OCI-LY7 (cell line): ENCODE measurements at regions not wholly inside any gene's neighbourhood (a gene's known extent, or its start where the extent isn't known, plus 50 kb on each side); places are given as distances from the start of the nearest gene placed in this dataset.

ENCODE experiments used
- BruUV-seq: library from RNA; stranded (reverse); fragments of 400-500 nt; replicated peaks from 2 replicates; lab custom pipeline; 2021; lab: Mats Ljungman, UMichigan
- CTCF ChIA-PET: fragments of 300-600 bp; sonication (Branson Sonifier 250); formaldehyde crosslinking; loops from one replicate; lab custom pipeline; 2022; ENCODE audit warnings: antibody characterized with exemption; ENCODE audit not compliant: unreplicated experiment; lab: Charles Lee
- POLR2A ChIA-PET: fragments of 300-600 bp; sonication (Branson Sonifier 250); formaldehyde crosslinking; loops from one replicate; lab custom pipeline; 2022; ENCODE audit warnings: antibody characterized with exemption; lab: Charles Lee
- DNase-seq: peaks from one replicate; pipeline ENCODE4 v3.0.0-alpha.2; 2015; ENCODE audit warnings: low spot score
- H2AFZ ChIP-seq: fragments of 200-600 bp; sonication (generic), shearing (Covaris generic); 2 replicates; pipeline ENCODE4 v1.6.1; 2014; ENCODE audit warnings: mild to moderate bottlenecking, antibody characterized with exemption, low read length, moderate library complexity
- H3K27ac ChIP-seq: fragments of 200-600 bp; sonication (generic); 2 replicates; pipeline ENCODE4 v1.5.1; 2014; ENCODE audit warnings: mixed run types, low read depth, mild to moderate bottlenecking, moderate library complexity, low read length, inconsistent platforms; ENCODE audit not compliant: poor library complexity, severe bottlenecking
- H3K36me3 ChIP-seq: fragments of 200-600 bp; sonication (generic); 2 replicates; pipeline ENCODE4 v1.6.1; 2014; ENCODE audit warnings: mild to moderate bottlenecking, antibody characterized with exemption, low read length, moderate library complexity, mixed read lengths; ENCODE audit not compliant: insufficient read depth
- H3K4me1 ChIP-seq: fragments of 200-600 bp; sonication (generic); 2 replicates; pipeline ENCODE4 v1.5.1; 2014; ENCODE audit warnings: mild to moderate bottlenecking, low read length; ENCODE audit not compliant: insufficient read depth, poor library complexity, severe bottlenecking
- H3K4me2 ChIP-seq: fragments of 200-600 bp; sonication (generic); 2 replicates; pipeline ENCODE4 v1.6.1; 2014; ENCODE audit warnings: mild to moderate bottlenecking, low read length
- H3K4me3 ChIP-seq: fragments of 200-600 bp; sonication (generic); 2 replicates; pipeline ENCODE4 v1.5.1; 2014; ENCODE audit warnings: mild to moderate bottlenecking, low read depth, low read length; ENCODE audit not compliant: poor library complexity, severe bottlenecking
- H3K79me2 ChIP-seq: fragments of 200-600 bp; sonication (generic); 2 replicates; pipeline ENCODE4 v1.6.1; 2016; ENCODE audit warnings: low read depth, mild to moderate bottlenecking, low read length, moderate library complexity, mixed read lengths; ENCODE audit not compliant: insufficient read depth
- H3K9me2 ChIP-seq: fragments of 200-600 bp; sonication (generic); 2 replicates; pipeline ENCODE4 v1.6.1; 2016; ENCODE audit warnings: mild to moderate bottlenecking, low read length, mixed read lengths; ENCODE audit not compliant: insufficient read depth
- H3K9me3 ChIP-seq: fragments of 200-600 bp; sonication (generic); 2 replicates; pipeline ENCODE4 v1.6.1; 2014; ENCODE audit warnings: mild to moderate bottlenecking, mixed run types, low read length, mixed read lengths
- H4K20me1 ChIP-seq: fragments of 200-600 bp; sonication (generic); 2 replicates; pipeline ENCODE4 v1.6.1; 2014; ENCODE audit warnings: mild to moderate bottlenecking, antibody characterized with exemption, low read length, moderate library complexity, mixed read lengths; ENCODE audit not compliant: insufficient read depth
- EZH2phosphoT487 ChIP-seq: fragments of 200-600 bp; sonication (generic); IDR thresholded peaks from 2 replicates; pipeline ENCODE4 v1.6.1; 2018; ENCODE audit warnings: low read depth, borderline replicate concordance, mild to moderate bottlenecking, mixed run types, antibody characterized with exemption, low read length, moderate library complexity, mixed read lengths
- intact Hi-C: fragments of 100-400 bp; cut with micrococcal nuclease; formaldehyde crosslinking; loops from one replicate; pipeline ENCODE4 v1.10.0; 2022; ENCODE audit not compliant: unreplicated experiment
- TF ChIP-seq, protein P1 (sequence below): fragments of 200-600 bp; sonication (generic); conservative IDR thresholded peaks from 2 replicates; pipeline ENCODE4 v1.5.1; 2014; ENCODE audit warnings: mild to moderate bottlenecking, antibody characterized with exemption, low read length, moderate library complexity, mixed read lengths

DNA sequence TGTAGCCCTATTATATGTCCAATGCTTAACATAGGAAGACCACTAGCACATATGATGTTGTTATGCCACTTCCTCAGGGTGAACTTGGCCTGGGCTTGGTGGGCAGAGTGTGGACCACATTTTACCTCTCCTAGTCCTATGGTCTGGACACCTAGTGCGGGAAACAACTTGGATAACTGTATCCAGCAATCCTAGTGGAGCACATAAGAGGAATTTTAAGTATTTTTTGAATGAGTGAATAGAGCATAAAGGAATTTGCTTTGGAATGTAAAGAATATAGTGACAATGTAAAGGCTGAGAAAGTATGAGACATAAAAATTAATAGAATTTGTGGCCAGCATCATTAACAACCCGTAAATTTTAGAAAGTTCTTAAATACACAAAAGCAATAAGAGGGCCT lies 528.9 kb downstream of the IGSF11 start:
- TF ChIP-seq EZH2phosphoT487 = no peak
- TF ChIP-seq, protein P1, sequence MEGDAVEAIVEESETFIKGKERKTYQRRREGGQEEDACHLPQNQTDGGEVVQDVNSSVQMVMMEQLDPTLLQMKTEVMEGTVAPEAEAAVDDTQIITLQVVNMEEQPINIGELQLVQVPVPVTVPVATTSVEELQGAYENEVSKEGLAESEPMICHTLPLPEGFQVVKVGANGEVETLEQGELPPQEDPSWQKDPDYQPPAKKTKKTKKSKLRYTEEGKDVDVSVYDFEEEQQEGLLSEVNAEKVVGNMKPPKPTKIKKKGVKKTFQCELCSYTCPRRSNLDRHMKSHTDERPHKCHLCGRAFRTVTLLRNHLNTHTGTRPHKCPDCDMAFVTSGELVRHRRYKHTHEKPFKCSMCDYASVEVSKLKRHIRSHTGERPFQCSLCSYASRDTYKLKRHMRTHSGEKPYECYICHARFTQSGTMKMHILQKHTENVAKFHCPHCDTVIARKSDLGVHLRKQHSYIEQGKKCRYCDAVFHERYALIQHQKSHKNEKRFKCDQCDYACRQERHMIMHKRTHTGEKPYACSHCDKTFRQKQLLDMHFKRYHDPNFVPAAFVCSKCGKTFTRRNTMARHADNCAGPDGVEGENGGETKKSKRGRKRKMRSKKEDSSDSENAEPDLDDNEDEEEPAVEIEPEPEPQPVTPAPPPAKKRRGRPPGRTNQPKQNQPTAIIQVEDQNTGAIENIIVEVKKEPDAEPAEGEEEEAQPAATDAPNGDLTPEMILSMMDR = no peak
- H3K4me1 ChIP-seq = no peaks in the 10 kb centered on the region
- no peaks in the 10 kb centered on the region for H3K9me3 ChIP-seq
- H3K4me2 ChIP-seq = no peak overlapping the region
- no peak overlapping the region for H3K4me3 ChIP-seq
- no peaks in the 10 kb centered on the region for H3K79me2 ChIP-seq
- no peak overlapping the region for H3K27ac ChIP-seq
- DNase-seq = no peak
- H2AFZ ChIP-seq = no peak overlapping the region
- ChIA-PET POLR2A (no interaction called here), CTCF (no interaction called here)
- no peaks in the 10 kb centered on the region for H4K20me1 ChIP-seq
- H3K9me2 ChIP-seq = no peaks in the 10 kb centered on the region
- no TSS peak for BruUV-seq
- intact Hi-C loops = no loop called here
- no peaks in the 10 kb centered on the region for H3K36me3 ChIP-seq

DNA sequence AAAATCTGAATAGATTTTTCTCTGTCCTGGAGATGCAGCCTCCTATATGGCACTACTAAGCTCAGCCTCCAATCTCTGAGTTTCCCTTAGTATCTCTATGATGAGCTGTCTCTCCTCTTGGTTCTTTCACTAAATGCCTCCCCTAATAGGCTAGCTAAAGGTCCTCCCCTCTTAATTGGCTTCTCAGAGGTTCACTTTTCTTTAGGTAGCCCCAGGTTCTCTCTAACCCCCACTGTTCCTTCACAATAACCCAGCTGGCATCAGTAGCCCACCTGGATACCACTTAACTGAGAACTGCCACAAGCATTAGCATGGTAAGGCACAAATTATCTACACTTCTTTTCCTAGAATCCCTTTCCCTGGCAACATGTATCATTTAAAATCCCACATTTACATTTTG lies 523.2 kb downstream of the IGSF11 start:
- Histone ChIP-seq H3K4me1 (no peaks in the 10 kb centered on the region), H3K4me3 (no peak overlapping the region), H2AFZ (no peak overlapping the region), H3K9me2 (no peaks in the 10 kb centered on the region), H3K36me3 (no peaks in the 10 kb centered on the region), H3K4me2 (no peak overlapping the region), H3K79me2 (no peaks in the 10 kb centered on the region), H4K20me1 (no peaks in the 10 kb centered on the region), H3K9me3 (no peaks in the 10 kb centered on the region), H3K27ac (no peak overlapping the region)
- intact Hi-C loops = no loop called here
- DNase-seq = no peak
- ChIA-PET POLR2A (interaction anchor here (1.4 kb wide), 1 partner anchor 9 kb away, joined by 6 read pairs; no protein-coding TSS in a partner anchor), CTCF (no interaction called here)
- no TSS peak for BruUV-seq
- TF ChIP-seq, protein P1 = no peak
- no peak for TF ChIP-seq EZH2phosphoT487

DNA sequence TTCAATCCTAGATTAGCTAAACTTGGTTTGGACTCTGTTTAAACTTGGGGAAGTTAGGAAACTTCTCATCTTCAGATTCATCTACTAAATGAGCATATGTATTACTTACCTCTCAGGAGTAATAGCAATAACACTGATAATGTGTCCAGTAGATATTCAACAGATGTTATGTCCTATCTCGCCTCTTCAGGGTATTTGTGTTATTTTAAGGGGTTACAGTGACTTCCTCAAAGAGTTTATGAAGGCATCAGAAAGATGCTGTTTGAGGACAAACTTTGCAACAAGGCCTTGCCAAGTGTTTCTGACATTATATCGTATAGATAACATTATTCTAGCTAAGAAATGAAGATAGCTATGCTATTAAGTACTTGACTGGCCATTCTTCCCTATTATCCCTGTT lies 522.3 kb downstream of the IGSF11 start:
- no peak for TF ChIP-seq EZH2phosphoT487
- TF ChIP-seq, protein P1 = no peak
- BruUV-seq = no TSS peak
- no peaks in the 10 kb centered on the region for H3K4me1 ChIP-seq
- ChIA-PET CTCF (no interaction called here), POLR2A (interaction anchor here (1.0 to 1.4 kb wide), 2 partner anchors 9 to 46 kb away, joined by 5 to 6 read pairs; no protein-coding TSS in a partner anchor)
- no peaks in the 10 kb centered on the region for H3K79me2 ChIP-seq
- no peak for DNase-seq
- H3K27ac ChIP-seq = no peak overlapping the region
- no peak overlapping the region for H3K4me3 ChIP-seq
- no peak overlapping the region for H3K4me2 ChIP-seq
- no peaks in the 10 kb centered on the region for H3K36me3 ChIP-seq
- H2AFZ ChIP-seq = no peak overlapping the region
- intact Hi-C loops = no loop called here
- H4K20me1 ChIP-seq = no peaks in the 10 kb centered on the region
- no peaks in the 10 kb centered on the region for H3K9me3 ChIP-seq
- H3K9me2 ChIP-seq = no peaks in the 10 kb centered on the region
